Osteoblast (primary cell): ENCODE measurements at regions not wholly inside any gene's neighbourhood (a gene's known extent, or its start where the extent isn't known, plus 50 kb on each side); places are given as distances from the start of the nearest gene placed in this dataset.

Experiments used
- DNase-seq: peaks from one replicate; pipeline ENCODE4 v3.0.0; 2011; ENCODE audit warnings: low spot score, mixed read lengths; ENCODE audit not compliant: insufficient read length; ENCODE audit errors: missing footprints
- H2AFZ ChIP-seq: 2 replicates; pipeline ENCODE4 v1.6.0; 2011; ENCODE audit warnings: mild to moderate bottlenecking, low read length
- H3K27ac ChIP-seq: 2 replicates; pipeline ENCODE4 v1.5.1; 2011; ENCODE audit warnings: mild to moderate bottlenecking, low read depth, low read length, moderate library complexity
- H3K27me3 ChIP-seq: 2 replicates; pipeline ENCODE4 v1.6.0; 2012; ENCODE audit warnings: mild to moderate bottlenecking, control low read depth, inconsistent platforms, low read length, moderate library complexity; ENCODE audit not compliant: insufficient read depth
- H3K36me3 ChIP-seq: 2 replicates; pipeline ENCODE4 v1.5.1; 2011; ENCODE audit warnings: mild to moderate bottlenecking, low read length, control low read depth, moderate library complexity; ENCODE audit not compliant: insufficient read depth
- H3K4me1 ChIP-seq: 2 replicates; pipeline ENCODE4 v1.5.1; 2011; ENCODE audit warnings: mild to moderate bottlenecking, low read length, control low read depth, moderate library complexity; ENCODE audit not compliant: insufficient read depth
- H3K4me2 ChIP-seq: 2 replicates; pipeline ENCODE4 v1.6.0; 2011; ENCODE audit warnings: mild to moderate bottlenecking, low read length; ENCODE audit not compliant: insufficient read depth
- H3K4me3 ChIP-seq: fragments of 200-600 bp; sonication (generic); 3 replicates; pipeline ENCODE4 v1.5.1; 2012; ENCODE audit warnings: mild to moderate bottlenecking, low read length, inconsistent platforms; ENCODE audit not compliant: insufficient read depth
- H3K79me2 ChIP-seq: 2 replicates; pipeline ENCODE4 v1.6.0; 2012; ENCODE audit warnings: mild to moderate bottlenecking, low read length, control low read depth, inconsistent platforms; ENCODE audit not compliant: insufficient read depth
- H3K9me3 ChIP-seq: 2 replicates; pipeline ENCODE4 v1.5.1; 2011; ENCODE audit warnings: low read depth, low read length, control low read depth
- H4K20me1 ChIP-seq: 2 replicates; pipeline ENCODE4 v1.6.0; 2012; ENCODE audit warnings: mild to moderate bottlenecking, low read length, control low read depth; ENCODE audit not compliant: insufficient read depth
- TF ChIP-seq, protein P1 (sequence below): IDR thresholded peaks from 2 replicates; pipeline ENCODE4 v1.5.1; 2011; ENCODE audit warnings: mild to moderate bottlenecking, low read depth, low read length, moderate library complexity; ENCODE audit errors: extremely low read depth

DNA sequence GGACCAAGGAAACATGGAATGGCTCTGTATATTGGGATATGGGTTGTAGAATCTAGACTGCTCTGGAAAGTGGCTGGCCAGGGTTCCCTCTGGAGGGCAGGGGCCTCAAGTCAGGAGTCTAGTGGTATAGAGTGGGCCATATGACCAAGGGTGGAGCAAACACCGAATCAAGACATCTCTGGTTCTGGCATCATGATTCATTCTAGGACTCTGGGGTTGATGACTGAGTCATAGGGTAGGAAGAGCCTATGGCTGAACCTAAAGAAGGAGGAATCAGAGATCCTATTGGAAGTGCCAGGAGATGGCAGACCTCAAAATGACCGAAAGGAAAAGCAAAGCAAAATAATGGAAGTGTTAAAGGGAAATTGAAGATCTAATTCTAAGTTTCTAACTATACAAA, 356.4 kb upstream of the PRICKLE1 start:
- DNase-seq = no peak
- Histone ChIP-seq H3K4me1 (no peaks in the 10 kb centered on the region), H3K27ac (no peak overlapping the region), H4K20me1 (no peaks in the 10 kb centered on the region), H2AFZ (no peak overlapping the region), H3K79me2 (no peaks in the 10 kb centered on the region), H3K4me2 (no peak overlapping the region), H3K4me3 (no peak overlapping the region), H3K9me3 (peaks cover 2% of the 10 kb centered on the region), H3K27me3 (no peaks in the 10 kb centered on the region), H3K36me3 (no peaks in the 10 kb centered on the region)
- TF ChIP-seq, protein P1, sequence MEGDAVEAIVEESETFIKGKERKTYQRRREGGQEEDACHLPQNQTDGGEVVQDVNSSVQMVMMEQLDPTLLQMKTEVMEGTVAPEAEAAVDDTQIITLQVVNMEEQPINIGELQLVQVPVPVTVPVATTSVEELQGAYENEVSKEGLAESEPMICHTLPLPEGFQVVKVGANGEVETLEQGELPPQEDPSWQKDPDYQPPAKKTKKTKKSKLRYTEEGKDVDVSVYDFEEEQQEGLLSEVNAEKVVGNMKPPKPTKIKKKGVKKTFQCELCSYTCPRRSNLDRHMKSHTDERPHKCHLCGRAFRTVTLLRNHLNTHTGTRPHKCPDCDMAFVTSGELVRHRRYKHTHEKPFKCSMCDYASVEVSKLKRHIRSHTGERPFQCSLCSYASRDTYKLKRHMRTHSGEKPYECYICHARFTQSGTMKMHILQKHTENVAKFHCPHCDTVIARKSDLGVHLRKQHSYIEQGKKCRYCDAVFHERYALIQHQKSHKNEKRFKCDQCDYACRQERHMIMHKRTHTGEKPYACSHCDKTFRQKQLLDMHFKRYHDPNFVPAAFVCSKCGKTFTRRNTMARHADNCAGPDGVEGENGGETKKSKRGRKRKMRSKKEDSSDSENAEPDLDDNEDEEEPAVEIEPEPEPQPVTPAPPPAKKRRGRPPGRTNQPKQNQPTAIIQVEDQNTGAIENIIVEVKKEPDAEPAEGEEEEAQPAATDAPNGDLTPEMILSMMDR = no peak

DNA sequence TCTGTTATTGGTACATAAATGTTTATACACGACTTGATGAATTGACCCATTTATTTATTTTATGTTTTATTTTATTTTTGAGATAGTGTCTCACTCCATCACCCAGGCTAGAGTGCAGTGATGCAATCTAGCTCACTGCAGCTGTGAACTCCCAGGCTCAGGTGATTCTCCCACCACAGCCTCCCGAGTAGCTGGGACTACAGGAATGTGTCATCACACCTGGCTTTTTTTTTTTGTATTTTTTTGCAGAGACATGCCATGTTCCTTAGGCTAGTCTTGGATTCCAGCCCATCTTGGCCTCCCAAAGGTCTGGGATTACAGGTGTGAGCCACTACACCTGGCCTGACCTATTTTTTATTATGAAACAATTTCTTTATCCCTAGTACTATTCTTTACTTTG, 355.0 kb upstream of the PRICKLE1 start:
- no peaks in the 10 kb centered on the region for H3K36me3 ChIP-seq
- no peak overlapping the region for H3K27ac ChIP-seq
- H3K4me3 ChIP-seq = no peak overlapping the region
- H3K9me3 ChIP-seq = peaks cover 2% of the 10 kb centered on the region
- H4K20me1 ChIP-seq = no peaks in the 10 kb centered on the region
- no peaks in the 10 kb centered on the region for H3K79me2 ChIP-seq
- DNase-seq = no peak
- no peak overlapping the region for H2AFZ ChIP-seq
- H3K4me1 ChIP-seq = no peaks in the 10 kb centered on the region
- H3K4me2 ChIP-seq = no peak overlapping the region
- H3K27me3 ChIP-seq = no peaks in the 10 kb centered on the region
- TF ChIP-seq, protein P1 = no peak

DNA sequence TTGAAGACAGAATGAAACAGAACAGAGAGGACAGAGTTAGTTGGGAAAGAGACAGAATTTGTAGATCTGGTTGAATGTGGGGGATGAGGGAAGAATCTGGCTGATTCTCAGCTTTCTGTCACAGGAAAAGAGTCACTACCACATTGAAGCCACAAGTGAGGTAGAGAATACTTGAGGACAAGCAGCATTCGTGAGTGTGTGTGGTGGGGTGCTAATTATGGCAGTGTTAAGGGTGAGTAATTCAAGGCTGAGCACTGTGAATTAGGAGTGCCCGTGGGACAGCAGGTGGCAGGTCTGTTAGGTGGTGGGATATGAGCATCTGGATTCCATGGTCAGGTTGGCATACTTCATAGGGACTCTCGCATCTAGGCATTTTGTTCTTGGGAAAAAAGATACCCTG, 347.4 kb upstream of the PRICKLE1 start:
- no peak overlapping the region for H3K4me3 ChIP-seq
- H3K4me1 ChIP-seq = peaks cover 6% of the 10 kb centered on the region
- H4K20me1 ChIP-seq = no peaks in the 10 kb centered on the region
- no peaks in the 10 kb centered on the region for H3K9me3 ChIP-seq
- H3K27me3 ChIP-seq = peaks cover 2% of the 10 kb centered on the region
- H3K79me2 ChIP-seq = no peaks in the 10 kb centered on the region
- H3K36me3 ChIP-seq = no peaks in the 10 kb centered on the region
- no peak overlapping the region for H3K27ac ChIP-seq
- no peak overlapping the region for H3K4me2 ChIP-seq
- no peak for DNase-seq
- TF ChIP-seq, protein P1 = no peak
- H2AFZ ChIP-seq = no peak overlapping the region

DNA sequence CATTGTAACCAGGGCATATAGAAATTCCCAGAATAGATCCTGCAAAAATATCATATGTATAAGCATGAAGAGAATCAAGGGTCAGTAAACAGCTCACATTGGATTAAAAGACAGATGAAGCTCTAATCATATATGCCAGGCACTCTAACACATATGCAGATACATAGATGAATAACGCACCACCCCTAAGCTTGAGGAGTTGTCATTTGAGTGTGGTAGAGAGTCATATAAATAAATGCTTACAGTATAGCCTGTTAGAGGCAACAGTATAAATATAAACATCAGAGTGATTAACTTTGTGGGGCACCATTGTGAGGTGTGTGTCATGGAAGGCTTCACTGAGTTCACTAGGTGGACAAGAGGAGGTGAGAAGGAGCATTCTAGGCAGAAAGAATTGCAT, 346.7 kb upstream of the PRICKLE1 start:
- peaks cover 6% of the 10 kb centered on the region for H3K4me1 ChIP-seq
- peaks cover 2% of the 10 kb centered on the region for H3K27me3 ChIP-seq
- no peak overlapping the region for H3K4me3 ChIP-seq
- H3K36me3 ChIP-seq = no peaks in the 10 kb centered on the region
- TF ChIP-seq, protein P1 = no peak
- H4K20me1 ChIP-seq = no peaks in the 10 kb centered on the region
- DNase-seq = no peak
- H2AFZ ChIP-seq = no peak overlapping the region
- H3K79me2 ChIP-seq = no peaks in the 10 kb centered on the region
- no peak overlapping the region for H3K4me2 ChIP-seq
- no peak overlapping the region for H3K27ac ChIP-seq
- H3K9me3 ChIP-seq = no peaks in the 10 kb centered on the region
